ENCODE measurements at regions not wholly inside any gene's neighbourhood (a gene's known extent, or its start where the extent isn't known, plus 50 kb on each side); places are given as distances from the start of the nearest gene placed in this dataset.
"Not testable (repeated sequence)": the region's sequence is repeated elsewhere in the genome, so short reads cannot be mapped to it uniquely, and the experiment has no call there.

DNA sequence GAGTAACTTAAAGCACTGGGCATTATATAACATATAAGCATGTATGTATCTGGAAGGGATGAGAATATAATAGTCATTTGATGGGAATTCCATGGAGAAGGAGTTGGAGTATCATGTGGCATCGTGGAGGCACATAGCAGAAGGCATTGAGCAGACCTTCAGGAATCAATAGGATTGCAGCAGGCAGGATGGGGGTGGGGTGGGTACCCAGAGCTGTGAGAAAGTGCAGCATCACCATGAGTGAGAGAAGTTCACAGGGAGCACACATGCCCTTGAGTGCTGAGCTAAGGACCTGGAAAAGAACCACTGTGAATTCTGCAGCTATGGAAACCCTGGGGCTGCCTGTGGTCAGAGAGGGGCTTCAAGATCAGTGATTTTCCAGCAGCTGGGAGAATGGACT lies 57.3 kb downstream of the MED10 start:
- no peak for DNase-seq

DNA sequence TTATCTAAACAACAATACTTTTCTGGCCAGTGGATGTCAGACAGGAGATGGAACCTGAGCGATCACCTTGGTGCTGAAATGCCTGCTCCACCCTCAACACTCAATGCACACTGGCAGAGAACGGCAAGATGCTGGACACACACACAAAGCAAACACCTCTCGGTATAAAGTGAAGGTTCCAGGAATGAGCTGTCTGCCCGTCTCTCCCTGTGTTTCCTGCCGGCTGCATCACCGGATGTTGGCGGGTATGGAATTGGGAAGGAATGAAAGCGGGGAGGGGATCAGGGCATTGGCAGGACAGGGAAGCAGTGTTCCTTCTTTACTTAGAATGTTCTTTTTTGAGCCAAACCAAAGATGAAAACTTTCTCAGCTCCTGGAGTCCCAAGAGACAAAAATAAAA lies 59.2 kb downstream of the MED10 start:
- DNase-seq: no peak

DNA sequence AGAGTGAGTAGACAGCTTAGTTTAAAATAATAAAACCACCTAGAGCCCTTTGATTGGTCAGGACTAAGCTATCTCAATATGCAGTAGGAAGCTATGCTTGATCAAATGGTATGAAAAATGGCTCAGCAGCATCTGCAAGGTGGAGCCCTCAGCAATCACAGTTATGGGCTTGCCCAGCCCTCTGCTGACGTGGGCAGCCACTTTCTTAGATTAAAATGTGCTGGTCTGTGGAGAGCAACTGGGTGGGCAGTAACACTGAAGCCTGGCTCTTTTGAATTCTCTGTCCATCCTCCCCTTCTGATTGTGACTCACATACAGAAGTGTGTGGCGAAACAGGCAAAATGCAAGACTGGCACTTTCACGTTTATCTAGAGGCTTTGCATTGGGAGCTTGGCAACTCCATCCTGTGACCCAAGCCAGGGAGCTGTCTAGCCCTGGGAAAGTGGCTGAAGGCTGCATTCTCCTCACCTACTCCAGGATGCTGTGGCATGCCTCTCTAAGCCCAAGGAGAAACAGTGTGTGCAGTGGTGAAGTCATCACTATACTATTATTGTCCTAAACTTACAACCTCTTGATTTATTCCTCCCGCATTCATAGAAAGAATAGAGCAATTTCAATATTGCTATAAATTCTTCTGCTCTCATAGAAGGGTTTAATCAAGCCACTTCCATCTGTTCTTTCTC lies 61.1 kb downstream of the MED10 start:
- no peak for DNase-seq

DNA sequence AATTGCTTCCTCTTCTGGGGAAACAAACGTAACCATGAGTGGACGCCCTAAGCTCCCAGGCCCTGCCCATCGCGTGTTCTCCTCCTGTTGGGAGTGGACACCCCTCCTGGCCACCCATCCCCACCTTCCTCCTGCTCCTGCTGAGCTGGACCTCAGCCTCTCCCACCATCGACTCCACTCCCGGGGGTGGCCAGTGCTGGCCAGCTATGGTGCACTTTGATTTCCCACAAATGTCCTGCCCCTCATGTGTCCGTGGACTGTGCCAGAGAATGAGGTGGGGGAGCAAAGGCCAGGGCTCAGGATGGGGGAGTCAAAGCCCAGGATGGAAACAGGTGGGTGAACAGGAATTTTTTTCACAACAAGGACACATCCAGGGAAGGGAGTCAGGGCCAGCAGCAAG lies 62.8 kb downstream of the MED10 start:
- no peak for DNase-seq

DNA sequence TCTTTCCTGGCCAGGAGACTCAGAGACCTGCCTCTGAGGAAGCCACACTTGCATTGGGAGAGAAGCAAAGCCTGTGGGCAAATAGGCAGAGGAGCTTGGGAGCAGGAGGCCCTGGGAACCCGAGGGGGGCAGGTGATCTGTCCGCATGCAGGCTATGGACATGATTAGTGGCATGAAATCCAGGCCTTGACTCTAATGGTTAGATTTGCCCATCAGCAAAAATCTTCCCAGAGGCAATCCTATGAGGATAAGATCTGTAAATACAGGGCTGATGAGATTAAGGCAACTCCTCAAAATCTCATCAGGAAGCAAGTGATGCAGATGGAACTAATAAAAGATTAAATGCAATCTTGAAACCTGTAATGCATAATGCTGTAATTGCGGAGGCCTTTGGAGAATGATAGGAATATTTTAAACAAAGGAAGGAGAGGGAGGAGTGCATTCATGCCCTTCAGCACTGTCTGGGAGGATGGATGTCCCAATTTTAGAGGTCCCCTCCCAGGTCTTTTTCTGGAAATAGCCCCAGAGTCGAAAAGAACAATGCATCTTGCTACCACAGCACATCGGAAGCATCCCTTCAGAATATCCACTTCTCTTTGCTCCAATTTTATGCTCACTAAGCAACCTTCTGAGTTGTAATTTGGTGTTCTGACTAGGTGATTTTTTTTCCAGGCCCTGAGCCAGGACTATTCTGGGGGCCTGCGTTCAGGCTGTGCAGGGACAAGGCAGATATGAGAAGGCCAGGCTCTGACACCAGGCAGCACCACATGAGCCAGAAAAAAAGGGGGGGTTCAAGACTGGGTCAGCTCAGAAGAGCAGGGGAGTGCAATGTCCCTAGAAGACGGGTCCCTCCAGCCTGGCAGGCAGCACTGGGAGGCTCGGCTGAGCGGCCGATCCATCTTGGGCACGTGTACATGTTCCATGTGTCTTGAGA lies 66.5 kb downstream of the MED10 start:
- no peak for DNase-seq

DNA sequence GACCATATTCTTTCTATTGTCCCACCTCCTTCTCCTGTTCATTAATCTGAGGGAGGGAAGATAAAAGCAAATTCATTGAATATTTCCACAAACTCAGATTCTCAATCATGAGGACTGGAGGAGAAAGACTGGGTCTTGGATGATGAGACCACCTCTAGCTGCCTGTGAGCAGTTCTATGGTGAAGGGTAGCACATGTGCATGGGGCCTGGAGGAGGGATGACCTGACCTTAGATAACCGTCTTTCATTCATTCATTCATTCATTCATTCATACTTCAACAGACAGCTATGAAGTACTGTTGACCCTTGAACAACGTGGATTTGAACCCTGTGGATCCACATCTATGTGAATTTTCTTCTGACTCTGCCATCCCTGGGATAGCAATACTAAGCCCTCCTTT lies 68.4 kb downstream of the MED10 start:
- DNase-seq: no peak

DNA sequence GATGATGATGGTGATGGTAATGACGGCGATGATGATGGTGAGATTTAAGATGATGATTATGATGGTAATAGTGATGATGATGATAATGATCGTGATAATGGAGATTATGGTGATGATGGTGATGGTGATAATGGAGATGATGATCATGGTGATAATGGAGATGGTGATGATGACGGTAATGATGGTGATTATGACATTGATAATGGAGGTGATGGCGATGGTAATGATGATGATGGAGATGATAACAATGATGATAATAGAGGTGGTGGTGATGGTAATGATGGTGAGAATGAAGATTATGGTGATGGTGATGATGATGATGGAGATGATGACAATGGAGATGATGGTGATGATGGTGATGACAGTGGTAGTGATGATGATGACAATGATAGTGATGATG lies 69.7 kb downstream of the MED10 start:
- no peak for DNase-seq

DNA sequence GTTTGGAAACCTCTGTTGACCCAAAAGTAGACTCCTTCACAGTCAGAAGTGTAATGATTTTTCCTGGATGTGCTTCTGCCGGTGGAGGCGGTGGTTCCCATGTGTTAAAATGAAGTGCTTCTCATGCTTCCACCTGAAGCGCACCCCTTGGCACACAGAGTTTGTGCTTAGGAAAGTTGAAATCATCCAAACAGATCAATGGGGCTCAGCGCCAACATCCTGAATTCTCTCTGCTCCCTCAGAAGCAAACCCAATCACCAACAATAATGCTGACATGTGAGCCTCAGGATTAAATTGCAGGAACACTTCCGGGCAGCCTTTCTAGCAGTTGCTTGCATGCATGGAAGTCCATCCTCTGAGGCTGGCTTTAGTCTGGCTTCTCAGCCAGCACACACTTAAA lies 71.0 kb downstream of the MED10 start:
- DNase-seq: no peak

DNA sequence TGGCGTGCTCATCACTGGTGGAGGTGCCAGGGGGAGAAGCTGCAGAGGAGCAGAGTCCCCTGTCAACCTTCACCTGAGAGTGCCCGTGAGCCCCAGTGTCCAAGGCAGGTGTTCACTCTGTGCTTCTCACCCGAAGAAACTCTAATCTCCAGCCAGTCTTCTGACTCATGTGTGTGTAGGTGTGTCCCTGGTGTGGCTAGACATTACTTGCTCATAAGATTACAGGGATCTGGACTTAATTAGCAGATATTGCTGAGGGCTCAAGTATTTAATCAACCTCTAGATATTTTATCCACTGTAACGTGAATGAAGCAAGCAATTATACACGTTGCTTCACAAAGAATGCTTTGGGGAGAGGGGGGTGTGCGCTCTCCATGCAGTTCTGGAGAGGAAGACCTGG lies 72.5 kb downstream of the MED10 start:
- DNase-seq: no peak

DNA sequence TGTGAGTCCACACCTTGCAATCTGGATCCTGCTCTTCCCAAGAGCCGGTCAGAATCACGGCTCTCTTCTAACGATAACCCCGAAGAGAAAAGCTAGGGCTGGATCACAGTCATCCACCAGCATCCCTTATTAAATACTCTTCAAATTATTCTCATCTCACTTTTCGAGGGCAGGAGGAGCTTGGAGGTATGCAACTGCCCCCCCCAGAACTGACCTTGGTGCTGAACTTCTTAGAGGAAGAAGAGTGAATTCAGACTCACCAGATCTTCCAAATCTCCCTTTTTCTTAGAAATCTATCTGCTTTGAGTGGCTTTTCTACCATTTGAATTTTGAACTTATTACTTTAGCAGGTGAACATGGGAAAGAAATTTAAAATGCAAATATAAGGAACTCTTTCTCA lies 75.7 kb downstream of the MED10 start:
- DNase-seq: no peak

DNA sequence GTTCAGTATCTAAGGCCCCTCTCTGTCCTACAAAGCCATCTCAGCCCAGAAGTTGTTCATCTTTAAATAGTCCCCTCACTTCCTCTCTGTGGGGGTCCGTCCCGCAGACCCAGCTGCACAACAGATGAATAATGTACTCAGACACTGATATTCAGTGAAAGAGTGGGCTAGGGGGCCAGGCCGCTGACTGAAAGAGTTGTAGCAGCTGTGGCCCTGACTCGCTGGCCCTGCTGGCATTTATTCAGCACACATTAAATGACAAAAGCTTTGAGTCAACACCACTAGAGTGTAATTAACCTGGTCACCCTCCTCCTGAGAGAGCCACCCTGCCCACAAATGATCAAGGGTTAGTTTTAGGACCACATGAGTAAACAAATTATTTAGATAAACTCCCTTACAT lies 76.3 kb downstream of the MED10 start:
- DNase-seq: no peak

DNA sequence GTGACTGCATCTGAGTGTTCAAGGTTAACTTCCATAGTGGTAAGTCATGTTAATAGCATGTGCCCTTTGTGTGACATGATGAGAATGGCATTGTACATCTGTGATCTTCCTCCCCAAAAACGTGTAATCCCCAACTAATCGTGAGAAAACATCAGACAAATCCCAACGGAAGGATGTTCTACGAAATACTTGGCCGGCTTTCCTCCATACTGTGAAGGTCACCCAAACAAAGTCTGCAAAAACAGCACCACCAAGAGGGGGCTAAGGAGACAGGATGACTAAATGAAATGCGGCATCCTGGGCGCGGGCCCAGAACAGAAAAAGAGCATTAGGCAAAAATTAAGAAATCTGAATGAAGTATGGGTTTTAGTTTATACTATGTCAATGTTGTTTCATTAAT lies 81.8 kb downstream of the MED10 start:
- no peak for DNase-seq

DNA sequence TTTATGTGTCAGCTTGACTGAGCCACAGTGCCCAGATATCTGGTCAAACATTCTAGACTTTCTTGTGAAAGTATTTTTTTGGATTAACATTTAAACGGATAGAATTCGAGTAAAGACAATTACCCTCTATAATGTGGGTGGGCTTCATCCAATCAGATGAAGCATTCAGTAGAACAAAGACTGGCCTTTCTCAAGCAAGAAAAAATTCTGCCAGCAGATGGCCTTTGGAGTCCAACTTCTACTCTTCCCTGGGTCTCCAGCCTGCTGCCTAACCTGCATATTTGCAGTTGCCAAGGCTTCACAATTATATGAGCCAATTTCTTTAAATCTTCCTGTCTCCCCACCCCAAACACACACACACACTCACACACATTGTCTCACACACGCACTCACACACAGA lies 86.4 kb downstream of the MED10 start:
- peak; percentile 29 for DNase-seq

DNA sequence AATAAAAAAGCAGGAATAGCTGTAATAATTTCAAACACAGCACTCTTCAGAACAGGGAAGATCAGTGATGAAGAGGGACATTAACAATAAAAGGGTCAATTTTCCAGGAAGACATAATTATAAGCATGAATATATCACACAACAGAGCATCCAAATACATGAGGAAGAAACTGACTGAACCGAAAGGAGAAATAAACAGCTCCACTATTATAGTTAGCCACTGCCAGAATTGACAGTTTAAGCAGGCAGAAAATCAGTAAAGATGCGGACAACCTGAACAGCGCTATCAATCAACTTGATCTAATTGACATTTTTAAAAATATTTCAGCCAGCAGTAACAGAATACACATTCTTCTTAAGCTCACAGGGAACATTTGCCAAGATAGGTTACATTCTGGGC lies 89.1 kb downstream of the MED10 start:
- no peak for DNase-seq

DNA sequence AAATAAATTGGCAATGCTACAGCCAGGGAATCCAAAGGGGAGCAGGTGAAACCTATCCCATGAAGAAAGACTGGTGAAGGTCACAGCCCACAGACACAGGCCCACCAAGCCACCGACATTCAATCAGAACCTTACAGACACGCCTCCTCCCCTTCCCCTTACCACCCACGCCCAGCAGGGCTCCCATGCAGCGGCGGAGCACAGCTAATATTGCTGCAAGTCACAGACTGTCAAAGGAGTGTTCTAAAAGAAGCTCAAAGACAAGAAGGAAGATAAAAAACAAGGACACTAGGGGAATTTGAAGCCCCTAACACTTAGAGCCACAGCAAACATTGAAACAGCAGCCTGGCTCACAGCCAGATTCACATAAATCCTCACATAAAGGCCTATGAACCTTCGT lies 91.2 kb downstream of the MED10 start:
- no peak for DNase-seq

DNA sequence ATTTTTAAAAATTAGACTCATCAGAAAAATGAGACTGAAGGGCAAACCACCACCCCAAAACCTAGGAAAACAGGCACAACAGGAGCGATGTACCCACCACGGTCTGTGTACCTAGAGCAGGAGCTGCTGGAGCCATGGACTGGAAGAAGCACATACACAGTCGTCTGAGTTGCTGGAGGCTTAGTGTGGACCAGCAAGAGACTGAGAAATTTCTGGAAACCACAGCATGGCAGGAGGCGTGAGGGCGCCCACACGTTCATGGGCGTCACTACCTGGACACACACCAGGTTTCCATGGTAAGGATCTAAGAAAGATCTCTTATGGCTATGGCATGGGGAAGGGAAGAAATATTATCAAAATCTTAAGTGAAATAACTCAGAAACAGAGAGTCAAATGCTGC lies 91.9 kb downstream of the MED10 start:
- DNase-seq: no peak

DNA sequence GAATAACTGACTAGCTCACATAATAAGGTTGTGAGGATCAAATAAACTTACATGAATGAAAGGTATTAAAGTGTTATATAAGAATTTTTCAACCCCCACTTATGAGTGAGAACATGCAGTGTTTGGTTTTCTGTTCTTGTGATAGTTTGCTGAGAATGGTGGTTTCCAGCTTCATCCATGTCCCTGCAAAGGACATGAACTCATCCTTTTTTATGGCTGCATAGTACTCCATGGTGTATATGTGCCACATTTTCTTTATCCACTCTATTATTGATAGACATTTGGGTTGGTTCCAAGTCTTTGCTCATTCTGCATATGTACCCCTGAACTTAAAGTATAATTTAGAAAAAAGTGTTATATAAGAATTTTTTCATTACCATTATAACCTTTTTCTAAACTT lies 93.9 kb downstream of the MED10 start:
- not testable (repeated sequence) for DNase-seq

DNA sequence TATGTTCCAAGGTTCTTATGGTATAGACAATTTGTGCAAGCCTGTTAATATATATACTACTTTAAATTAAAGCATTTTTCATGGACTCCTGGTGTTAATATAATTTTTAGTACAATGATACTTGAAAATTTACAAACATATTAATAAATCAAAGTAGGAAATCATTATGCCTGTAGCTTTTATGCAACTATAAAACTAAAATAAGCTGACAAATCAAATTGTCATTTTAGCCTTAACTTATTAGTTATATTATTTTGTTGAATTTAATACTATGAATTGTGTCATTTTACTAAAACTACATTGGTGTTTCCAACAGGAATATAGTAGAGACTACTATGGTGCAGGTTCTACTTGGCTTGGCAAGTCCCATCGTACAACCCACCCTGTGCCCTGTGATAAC lies 96.0 kb downstream of the MED10 start:
- no peak for DNase-seq

DNA sequence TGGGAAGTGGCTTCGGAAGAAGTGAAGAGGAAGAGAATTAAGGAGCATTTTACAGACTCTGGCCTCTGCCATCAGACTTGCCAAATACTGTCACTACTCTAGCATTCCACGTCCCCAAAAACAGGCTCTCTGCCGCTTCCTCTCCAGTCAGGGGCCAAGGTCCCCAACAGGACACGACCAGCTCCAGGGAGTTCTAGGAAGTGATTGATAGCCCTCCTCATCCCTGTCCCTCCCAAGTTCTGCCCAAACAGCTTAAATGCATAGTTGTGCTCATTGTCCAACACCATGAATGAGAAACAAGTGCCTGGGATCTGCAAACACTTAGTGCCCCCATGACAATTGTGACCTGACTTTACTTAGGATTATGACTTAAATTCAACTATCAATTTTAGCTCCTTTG lies 96.5 kb downstream of the MED10 start:
- DNase-seq: no peak

DNA sequence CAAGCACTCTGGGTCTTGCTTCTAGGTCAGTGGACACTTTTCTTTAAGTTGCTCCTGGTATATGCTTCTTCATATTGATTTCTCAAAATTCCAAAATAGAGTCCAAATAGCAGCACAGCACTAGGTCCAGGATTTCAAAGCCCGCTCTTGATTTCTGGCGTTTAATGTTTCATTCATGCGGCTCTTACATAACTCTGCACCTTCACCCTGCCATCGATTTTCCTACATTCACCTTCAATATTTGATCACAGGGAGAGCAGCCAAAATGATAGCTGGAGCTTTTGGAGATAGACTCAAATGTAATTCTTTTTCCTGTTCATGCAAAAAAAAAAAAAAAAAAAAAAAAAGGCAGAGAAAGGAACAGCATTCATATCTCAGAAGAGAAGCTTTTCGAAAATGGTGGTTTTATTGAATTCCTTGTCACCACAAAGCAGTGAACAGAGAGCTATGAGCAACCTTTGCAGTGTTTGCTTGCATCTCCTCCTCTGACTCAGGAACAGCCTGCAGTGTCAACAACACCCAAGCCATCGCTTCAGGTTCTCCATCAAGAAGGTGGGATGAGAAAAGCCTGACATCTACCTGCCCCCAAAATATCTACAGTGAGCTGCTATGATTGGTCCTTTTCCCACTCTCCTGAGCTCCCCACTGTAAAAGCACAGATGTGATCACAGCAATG lies 97.8 kb downstream of the MED10 start:
- no peak for DNase-seq

DNA sequence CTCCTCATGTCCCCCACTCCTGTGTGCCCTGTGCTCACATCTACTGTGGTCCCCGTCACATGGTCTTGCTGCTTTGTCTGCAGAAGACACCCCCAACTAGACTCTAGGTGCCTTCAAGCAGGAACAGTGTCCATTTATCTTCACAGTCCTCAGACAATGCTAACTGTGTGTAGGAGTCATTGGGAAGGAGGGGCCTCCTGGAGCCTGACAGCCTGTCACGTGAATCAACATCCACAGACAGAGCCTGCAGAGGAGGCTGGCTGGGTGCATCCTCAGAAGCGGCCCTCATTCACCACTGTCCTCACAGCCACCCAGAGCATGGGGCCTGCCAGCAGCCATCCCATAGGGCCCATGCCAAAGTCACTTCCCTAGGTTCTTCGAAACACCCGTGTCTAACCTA lies 98.7 kb downstream of the MED10 start:
- DNase-seq: no peak

DNA sequence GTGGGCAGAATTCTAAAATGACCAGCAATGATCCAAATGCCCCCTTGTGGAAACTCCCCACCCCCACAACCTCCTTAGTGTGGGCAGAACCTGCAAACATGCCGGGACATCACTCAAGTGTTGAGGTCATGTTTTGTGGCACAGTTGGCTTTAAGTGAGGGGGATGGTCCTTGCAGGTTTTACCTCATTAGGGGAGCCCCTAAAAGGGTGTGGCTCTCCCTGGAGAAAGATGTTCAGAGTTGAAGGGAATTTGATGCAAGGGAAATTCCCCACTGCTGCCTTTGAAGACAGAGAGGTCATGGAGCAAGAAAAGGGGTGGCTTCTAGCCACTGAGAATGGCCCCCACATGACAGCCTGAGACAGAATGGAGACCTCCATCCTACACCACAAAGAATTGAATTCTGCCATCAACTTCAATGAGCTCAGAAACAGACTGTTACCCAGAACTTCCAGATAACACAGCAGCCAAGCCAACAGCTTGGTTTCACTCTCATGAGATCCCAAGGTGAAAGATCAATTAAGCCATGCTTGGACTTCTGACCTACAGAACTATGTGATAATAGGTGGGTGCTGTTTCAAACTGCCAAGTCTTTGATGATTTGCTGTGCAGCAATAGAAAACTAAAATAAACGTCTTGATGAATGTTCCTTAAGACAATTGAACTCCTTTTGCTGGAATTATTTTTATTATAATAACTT lies 103.4 kb downstream of the MED10 start:
- no peak for DNase-seq

DNA sequence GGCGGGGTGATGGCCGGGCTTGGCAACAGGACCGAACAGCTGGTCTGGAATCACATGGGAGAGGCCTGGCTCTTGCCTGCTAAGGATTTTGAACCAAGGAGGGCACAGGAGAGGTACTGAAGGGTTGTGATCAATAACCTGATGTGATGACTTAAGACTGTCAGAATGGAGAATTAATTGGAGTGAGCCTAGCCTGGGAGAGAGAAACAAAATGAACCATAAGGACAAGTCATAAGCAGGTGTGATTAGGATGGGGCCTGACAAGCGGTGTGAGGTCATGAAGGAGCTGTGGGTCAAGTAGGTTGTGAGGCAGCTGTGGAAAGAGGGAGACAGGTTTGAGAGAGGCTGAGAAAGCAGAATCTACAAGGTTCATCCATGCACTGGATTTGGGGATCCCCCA lies 104.6 kb downstream of the MED10 start:
- no peak for DNase-seq
